ENCODE measurements at regions not wholly inside any gene's neighbourhood (a gene's known extent, or its start where the extent isn't known, plus 50 kb on each side); places are given as distances from the start of the nearest gene placed in this dataset.

DNA sequence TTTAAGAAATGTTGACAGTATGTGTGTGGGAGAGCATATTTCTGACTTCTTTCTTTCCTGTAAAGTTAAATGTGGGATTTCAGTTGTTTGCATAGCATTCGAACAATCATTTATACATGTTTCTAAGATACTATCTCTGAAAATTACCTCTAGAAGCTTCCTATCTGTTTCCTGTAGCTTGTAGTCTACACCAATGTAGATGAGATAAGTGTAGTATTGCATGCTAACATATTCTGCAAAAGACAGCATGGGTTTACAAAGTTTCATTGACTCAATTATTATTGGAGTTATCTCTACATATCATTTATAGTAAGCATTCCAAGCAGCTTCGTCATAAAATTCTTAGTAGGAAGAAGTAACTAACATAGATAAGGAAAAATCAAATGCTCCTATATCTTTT is 98.9 kb upstream of the DPYD start:
- no peak for DNase-seq

DNA sequence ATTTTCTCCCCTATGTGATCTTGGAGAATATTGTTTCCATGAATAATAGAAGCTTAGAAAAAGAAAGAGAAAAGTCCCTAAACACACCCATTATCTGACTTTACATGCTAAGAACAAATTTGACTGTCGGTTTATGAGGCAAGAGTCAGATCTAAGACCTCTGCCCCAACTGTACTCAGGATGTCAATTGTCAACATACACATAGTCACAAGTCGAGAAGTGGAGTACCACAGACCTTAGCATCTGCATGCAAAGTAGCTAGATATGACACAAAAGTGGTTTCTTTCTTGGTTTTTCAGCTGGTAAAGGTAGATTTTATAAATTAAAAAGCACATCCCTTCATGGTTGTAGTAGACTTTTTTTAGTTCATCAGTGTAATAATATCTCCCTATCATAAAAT is 97.2 kb upstream of the DPYD start:
- no peak for DNase-seq

DNA sequence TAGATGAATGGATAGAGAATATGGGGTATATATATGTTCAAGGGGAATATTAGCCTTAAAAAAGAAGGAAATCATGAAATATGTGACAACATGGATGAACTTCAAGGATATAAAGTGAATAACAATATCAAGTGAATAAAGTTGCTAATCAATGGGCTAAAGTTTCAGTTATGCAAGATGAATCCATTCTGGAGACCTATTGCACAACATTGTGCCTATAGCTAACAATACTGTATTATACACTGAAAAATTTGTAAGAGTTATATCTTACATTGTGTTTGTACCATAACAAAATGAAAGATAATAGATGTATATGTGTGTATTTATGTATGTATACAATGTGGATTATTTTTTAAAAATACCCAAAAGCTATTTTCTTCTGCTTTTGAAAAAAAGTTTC is 96.3 kb upstream of the DPYD start:
- DNase-seq = no peak

DNA sequence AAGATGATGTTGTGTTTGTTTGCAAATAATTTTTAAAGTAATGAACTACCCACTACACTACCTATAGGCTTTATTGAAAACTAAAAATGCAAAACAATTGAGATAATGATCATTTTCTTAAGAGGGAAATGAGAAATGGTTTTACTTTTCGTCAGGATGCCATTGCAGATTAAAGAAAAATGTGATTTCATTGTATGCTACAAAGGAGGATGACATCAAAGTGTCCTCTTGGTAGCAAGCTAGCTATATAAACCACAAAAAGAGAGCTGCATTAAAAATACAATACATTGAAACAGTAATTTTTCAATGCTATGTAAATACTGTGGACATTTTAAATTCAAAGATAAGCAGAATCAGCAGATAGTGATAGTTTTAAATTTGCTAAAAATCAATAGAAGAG is 87.5 kb upstream of the DPYD start:
- no peak for DNase-seq

DNA sequence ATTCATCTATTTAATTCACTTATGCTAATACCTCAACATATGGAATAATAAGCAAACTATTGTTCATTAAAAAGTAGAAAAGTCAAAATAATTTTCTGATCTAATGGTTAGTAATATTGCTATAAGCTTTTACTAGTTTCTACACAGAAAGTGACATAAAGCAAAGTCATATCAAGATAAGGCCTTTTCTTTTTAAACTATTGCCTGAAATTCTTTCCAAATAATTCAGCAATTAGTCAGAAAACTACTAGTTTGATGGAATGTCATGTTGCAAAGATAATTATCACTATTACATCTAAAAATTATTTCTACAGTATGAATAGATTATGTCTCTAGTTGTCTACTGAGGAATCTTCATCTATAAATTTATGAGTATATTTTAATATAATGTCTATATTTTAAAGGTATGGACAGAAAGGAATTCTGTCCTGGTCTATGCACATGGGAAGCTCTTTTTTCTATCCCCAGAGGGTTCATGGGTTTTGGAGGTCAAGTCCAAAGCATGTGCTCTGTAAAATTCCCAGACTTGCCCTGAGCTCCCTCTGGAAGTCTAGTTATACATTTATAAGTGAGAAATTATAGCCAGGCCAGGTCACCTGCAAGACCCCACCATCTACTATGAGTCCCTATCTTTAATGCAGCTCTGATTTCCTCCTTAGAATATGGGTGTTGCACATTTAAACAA is 84.6 kb upstream of the DPYD start:
- DNase-seq = no peak

DNA sequence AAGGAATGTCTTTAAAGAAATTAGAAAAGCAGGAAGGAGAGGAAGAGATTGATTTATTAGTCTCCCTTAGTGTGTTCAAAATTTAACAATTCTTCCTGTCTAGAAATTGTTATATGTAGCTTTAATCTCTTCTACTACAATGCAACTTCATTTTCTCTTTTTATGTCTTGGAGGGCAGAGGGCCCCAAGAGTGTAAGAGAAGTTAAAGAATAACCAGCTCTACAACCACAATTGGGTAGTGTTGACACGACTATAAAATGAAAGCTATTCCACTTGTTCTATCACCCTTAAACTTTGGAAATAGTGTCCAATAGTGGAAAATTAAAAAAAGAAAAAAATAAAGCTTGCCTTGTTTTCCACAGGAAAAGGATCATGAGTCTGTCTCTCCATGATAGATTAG is 82.6 kb upstream of the DPYD start:
- no peak for DNase-seq

DNA sequence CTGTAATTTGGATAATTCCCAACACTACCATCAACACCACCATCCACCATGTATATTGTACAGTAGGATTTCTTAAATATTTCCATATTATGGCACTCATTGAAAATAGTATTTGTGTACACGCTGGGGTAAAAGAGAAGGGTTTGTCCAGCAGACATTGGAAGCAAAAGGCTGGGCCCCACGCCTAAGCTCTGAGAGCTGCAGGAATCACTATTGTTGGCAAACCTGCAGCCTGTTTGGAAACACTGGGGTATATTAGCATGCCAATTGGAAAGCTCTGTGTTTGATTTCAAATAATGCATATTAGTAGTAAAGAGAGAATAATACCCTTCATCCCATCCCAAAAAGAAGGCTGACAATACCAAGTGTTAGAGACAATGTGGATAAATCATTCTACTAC is 81.5 kb upstream of the DPYD start:
- DNase-seq = no peak

DNA sequence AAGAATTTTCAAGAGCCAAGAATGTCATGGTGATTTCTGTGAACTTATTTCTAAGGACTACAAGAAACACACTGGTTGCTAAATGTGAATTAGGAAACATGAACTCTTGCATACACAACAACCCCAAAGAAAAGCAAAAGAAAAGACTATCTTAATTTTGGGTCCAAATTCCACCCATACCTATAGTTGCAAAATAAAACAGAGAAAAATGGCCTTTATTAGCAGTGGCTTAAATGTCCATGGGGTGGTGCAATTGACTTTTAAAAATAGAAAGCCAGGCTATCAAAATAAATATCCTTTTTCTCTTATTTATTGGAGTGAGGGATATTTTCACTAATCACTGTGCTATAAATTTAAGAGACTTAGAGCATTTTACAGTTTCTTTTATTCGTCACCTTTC is 80.9 kb upstream of the DPYD start:
- no peak for DNase-seq

DNA sequence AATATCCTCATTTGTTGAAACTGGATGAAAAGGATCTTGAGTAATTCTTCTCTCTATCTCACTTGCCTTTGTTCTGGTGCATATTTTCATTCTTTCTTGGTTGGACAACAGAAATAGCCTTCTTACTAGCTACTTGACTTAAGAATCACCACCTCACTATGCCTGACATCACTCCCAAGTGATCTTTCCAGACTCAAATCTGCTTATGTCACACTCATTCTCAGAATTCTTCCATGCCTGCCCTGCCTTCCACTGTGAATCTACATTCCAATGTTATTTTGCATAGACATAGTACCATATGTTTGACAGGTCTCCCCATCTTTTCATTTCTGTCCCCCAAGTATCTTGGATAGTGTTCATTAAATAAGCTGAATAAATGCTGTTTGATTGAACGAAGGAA is 78.5 kb upstream of the DPYD start:
- DNase-seq = no peak

DNA sequence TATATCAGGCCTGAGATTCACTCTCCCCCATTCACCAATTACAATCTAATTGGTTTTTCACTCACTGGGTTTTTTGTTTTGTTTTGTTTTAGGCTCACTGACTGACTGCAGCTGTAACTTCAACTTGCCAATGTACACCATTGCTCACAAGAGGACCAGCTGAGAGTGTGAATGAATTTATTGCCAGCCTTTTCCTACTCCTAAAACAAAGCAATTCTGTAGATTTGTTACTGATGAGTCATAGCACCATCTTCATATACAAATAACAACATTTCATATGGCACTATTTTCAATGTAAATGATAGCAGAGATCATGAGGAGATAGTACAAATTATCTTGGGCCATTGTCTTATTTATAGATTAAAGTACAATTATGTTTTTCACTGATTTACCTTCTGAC is 76.0 kb upstream of the DPYD start:
- DNase-seq = no peak

DNA sequence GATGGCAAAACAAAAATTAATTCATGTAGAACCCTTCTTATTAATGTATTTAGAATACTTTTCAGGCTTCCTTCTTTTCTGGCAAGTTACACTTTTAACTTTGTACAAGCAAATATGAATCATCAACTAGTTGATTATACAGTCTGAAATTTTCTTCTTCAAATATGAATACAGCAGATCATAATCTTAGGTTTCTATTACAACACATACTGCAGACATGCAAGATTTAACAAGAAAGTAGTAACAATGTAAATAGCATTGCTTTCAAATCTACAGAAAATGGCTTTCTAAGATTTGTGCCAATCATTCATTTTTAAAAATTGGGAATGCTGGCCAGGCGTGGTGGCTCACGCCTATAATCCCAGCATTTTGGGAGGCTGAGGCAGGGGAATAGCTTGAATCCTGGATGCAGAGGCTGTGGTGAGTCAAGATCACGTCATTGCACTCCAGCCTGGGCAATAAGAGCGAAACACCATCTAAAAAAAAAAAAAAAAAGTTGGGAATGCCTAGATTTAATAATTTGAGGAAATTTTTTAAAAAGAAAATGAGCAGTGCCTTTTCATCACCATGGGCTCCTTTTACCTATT is 68.4 kb upstream of the DPYD start:
- DNase-seq = no peak

DNA sequence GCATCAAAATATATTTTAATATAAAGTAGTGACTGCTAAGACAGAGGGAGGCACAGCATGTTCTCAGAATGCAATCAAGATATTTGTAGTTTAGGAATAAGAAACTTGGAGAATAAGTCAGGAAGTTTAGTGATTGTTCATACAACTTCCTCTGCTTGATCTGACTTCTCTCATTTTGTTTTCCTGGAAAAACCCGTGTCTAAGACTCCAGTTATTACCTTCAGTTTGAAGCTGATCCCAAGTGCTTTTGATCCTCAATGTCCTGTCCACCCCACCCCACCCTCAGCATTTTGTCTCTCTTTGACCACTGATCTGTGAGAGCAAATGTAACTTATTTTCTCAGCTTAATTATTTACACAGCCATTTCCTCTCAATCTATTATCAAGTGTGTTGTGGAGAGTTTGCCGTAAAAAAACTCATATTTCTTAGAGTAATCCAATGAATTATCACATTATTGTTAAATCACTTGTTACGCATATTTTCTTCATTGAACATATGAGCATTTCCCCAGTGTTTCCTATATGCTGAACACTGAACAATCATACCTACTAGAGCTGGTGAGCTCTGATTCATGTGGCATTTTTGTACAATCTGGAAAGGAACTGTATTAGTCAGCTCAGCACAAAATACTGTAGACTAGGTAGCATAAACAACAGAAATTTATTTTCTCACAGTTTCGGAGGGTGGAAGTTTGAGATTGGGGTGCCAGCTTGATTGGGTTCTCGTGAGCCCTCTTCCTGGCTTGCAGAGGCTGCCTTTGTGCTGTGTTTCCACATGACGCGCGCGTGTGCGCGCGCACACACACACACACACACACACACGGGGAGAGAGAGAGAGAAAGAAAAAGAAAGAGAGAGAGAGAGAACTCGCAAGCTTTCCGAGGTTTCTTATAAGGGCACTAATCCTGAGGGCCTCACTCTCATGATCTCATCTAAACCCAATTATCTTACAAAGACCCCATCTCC is 65.5 kb upstream of the DPYD start:
- no peak for DNase-seq

DNA sequence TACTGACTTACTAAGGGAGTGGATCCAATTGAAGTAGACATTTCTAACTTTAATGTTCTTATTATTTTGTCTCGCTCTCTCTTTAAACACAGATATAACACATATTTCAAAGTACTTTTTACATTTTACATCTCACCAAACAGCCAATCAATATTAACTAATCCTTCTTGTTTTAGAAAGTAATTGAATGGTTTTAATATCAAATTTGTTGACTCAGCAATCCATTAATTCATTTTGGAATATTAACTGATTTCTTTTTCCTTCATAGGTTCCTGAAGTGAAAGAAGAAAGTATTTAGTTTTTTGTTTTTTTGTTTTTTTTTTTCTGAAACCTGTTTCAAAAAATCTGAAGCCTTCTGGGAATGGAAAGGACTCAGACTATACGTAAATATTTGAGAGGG is 62.3 kb upstream of the DPYD start:
- no peak for DNase-seq

DNA sequence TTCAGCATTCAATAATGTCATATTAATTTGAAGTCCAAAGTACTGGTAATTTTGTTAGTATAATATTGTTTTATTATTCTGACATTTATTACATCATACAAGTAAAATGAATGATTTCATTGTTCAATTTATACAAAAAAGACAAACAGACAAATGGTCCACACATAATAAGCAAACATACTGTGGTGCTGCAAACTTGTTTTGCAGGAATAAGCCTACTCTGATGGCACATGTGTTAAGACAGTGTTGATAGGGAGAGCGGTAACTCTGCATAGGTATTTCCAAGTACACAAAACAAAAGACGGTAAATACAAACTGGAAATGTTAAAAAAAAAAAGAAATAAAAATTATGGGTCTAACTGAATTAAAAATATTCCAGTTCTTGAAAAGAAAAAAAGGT is 59.7 kb upstream of the DPYD start:
- DNase-seq = no peak

DNA sequence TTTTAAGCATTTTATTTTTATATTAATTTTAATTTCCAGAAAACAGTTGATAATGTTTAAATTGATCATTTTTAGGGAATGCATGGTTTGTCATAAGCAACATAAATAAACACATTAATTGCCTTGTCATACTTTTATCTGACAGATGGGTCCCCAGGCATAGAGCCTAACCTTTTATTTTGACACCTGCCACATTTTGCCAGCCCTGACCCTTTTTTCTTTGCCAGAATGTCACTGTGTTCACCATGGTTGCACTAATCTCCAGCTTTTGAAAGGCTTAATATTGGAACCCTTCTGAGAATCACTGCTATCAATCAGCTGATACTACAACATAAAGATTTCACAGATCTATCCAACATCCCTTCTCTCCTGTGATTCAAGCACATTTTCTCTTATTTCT is 56.0 kb upstream of the DPYD start:
- DNase-seq = no peak

Measured in NCI-H510A (cell line).